H9 (cell line): ENCODE measurements at regions not wholly inside any gene's neighbourhood (a gene's known extent, or its start where the extent isn't known, plus 50 kb on each side); places are given as distances from the start of the nearest gene placed in this dataset.

Source experiments
- DNase-seq: peaks from one replicate; pipeline ENCODE4 v3.0.0-alpha.2; 2017
- H2AFZ ChIP-seq: one replicate; pipeline ENCODE4 v1.6.1; 2013; ENCODE audit warnings: mild to moderate bottlenecking, low read length, control low read depth, moderate library complexity
- H2AK5ac ChIP-seq: 2 replicates; pipeline ENCODE4 v1.6.1; 2013; ENCODE audit warnings: low read length, control low read depth, mixed read lengths; ENCODE audit not compliant: insufficient read length
- H2BK120ac ChIP-seq: one replicate; pipeline ENCODE4 v1.6.1; 2013; ENCODE audit warnings: low read depth, mild to moderate bottlenecking, low read length, control low read depth, inconsistent platforms; ENCODE audit not compliant: poor library complexity, severe bottlenecking
- H2BK12ac ChIP-seq: 2 replicates; pipeline ENCODE4 v1.6.1; 2013; ENCODE audit warnings: low read length, control low read depth, mixed read lengths, low read depth; ENCODE audit not compliant: insufficient read length
- H2BK15ac ChIP-seq: 2 replicates; pipeline ENCODE4 v1.6.1; 2013; ENCODE audit warnings: low read depth, low read length, control low read depth
- H2BK20ac ChIP-seq: one replicate; pipeline ENCODE4 v1.6.1; 2013; ENCODE audit warnings: low read depth, mild to moderate bottlenecking, low read length, control low read depth, inconsistent platforms; ENCODE audit not compliant: poor library complexity, severe bottlenecking
- H2BK5ac ChIP-seq: 2 replicates; pipeline ENCODE4 v1.6.1; 2013; ENCODE audit warnings: low read length, control low read depth, mixed read lengths; ENCODE audit not compliant: insufficient read length
- H3K14ac ChIP-seq: 2 replicates; pipeline ENCODE4 v1.6.1; 2013; ENCODE audit warnings: low read length, control low read depth; ENCODE audit not compliant: insufficient read depth
- H3K18ac ChIP-seq: 2 replicates; pipeline ENCODE4 v1.6.1; 2013; ENCODE audit warnings: low read depth, mild to moderate bottlenecking, mixed read lengths, low read length, control low read depth; ENCODE audit not compliant: insufficient read length
- H3K23ac ChIP-seq: 2 replicates; pipeline ENCODE4 v1.6.1; 2013; ENCODE audit warnings: low read length, control low read depth, mixed read lengths, low read depth; ENCODE audit not compliant: insufficient read length
- H3K23me2 ChIP-seq: 2 replicates; pipeline ENCODE4 v1.6.1; 2013; ENCODE audit warnings: low read depth, mild to moderate bottlenecking, mixed read lengths, low read length, control low read depth; ENCODE audit not compliant: insufficient read length, poor library complexity, severe bottlenecking
- H3K27ac ChIP-seq: 2 replicates; pipeline ENCODE4 v1.5.1; 2013; ENCODE audit warnings: low read length, control low read depth, mixed read lengths, low read depth; ENCODE audit not compliant: insufficient read length
- H3K27me3 ChIP-seq: 2 replicates; pipeline ENCODE4 v1.6.1; 2013; ENCODE audit warnings: low read length, control low read depth, inconsistent platforms; ENCODE audit not compliant: insufficient read depth
- H3K4ac ChIP-seq: 2 replicates; pipeline ENCODE4 v1.6.1; 2013; ENCODE audit warnings: low read depth, mild to moderate bottlenecking, control low read depth, inconsistent platforms, low read length, moderate library complexity
- H3K4me1 ChIP-seq: 2 replicates; pipeline ENCODE4 v1.6.1; 2013; ENCODE audit warnings: low read length, control low read depth, inconsistent platforms; ENCODE audit not compliant: insufficient read depth
- H3K4me2 ChIP-seq: 2 replicates; pipeline ENCODE4 v1.6.1; 2013; ENCODE audit warnings: low read length, control low read depth, mixed read lengths; ENCODE audit not compliant: insufficient read length, insufficient read depth
- H3K56ac ChIP-seq: 2 replicates; pipeline ENCODE4 v1.6.1; 2013; ENCODE audit warnings: low read depth, mild to moderate bottlenecking, mixed read lengths, low read length, control low read depth; ENCODE audit not compliant: insufficient read length
- H3K79me1 ChIP-seq: 2 replicates; pipeline ENCODE4 v1.6.1; 2013; ENCODE audit warnings: low read depth, mild to moderate bottlenecking, moderate library complexity, low read length, control low read depth, inconsistent platforms; ENCODE audit not compliant: insufficient read depth, poor library complexity, severe bottlenecking
- H3K79me2 ChIP-seq: 2 replicates; pipeline ENCODE4 v1.6.1; 2013; ENCODE audit warnings: low read length, control low read depth, inconsistent platforms; ENCODE audit not compliant: insufficient read depth
- H3K9ac ChIP-seq: 2 replicates; pipeline ENCODE4 v1.6.1; 2013; ENCODE audit warnings: low read length, control low read depth, mixed read lengths; ENCODE audit not compliant: insufficient read length; ENCODE audit errors: extremely low read depth
- H3K9me3 ChIP-seq: one replicate; pipeline ENCODE4 v1.6.1; 2013; ENCODE audit warnings: low read depth, low read length, inconsistent platforms; ENCODE audit not compliant: control insufficient read depth
- H3T11ph ChIP-seq: one replicate; pipeline ENCODE4 v1.6.1; 2013; ENCODE audit warnings: mild to moderate bottlenecking, low read length, control low read depth, inconsistent platforms
- H4K20me1 ChIP-seq: one replicate; pipeline ENCODE4 v1.6.1; 2013; ENCODE audit not compliant: control insufficient read depth, insufficient read length, insufficient read depth
- H4K5ac ChIP-seq: 2 replicates; pipeline ENCODE4 v1.6.1; 2013; ENCODE audit warnings: low read depth, mild to moderate bottlenecking, mixed read lengths, low read length, control low read depth; ENCODE audit not compliant: insufficient read length
- H4K8ac ChIP-seq: replicated peaks from 2 replicates; pipeline ENCODE4 v1.6.1; 2013; ENCODE audit warnings: low read length, control low read depth, mixed read lengths, low read depth; ENCODE audit not compliant: insufficient read length
- H4K91ac ChIP-seq: 2 replicates; pipeline ENCODE4 v1.6.1; 2013; ENCODE audit warnings: low read depth, mild to moderate bottlenecking, moderate library complexity, mixed read lengths, low read length, control low read depth; ENCODE audit not compliant: insufficient read length
- H3K27ac Mint-ChIP-seq, 3 experiments: 2 replicates in 2 of 3; 3 replicates in 1 of 3; pipeline ENCODE4 v1.8.0; 2020 to 2021; ENCODE audit warnings: mixed read lengths in 3 of 3, mild to moderate bottlenecking in 1 of 3, moderate library complexity in 1 of 3
- H3K27me3 Mint-ChIP-seq: 2 replicates; pipeline ENCODE4 v1.8.0; 2021; ENCODE audit warnings: low read depth, mild to moderate bottlenecking, moderate library complexity, mixed read lengths
- H3K36me3 Mint-ChIP-seq, 3 experiments: 2 replicates in 2 of 3; 3 replicates in 1 of 3; pipeline ENCODE4 v1.8.0; 2020 to 2021; ENCODE audit warnings: low read depth in 3 of 3, mixed read lengths in 3 of 3; ENCODE audit not compliant: insufficient read depth in 1 of 3
- H3K4me1 Mint-ChIP-seq, 2 experiments: 2 replicates each; pipeline ENCODE4 v1.8.0; 2020; ENCODE audit warnings: mixed read lengths in 2 of 2
- H3K4me3 Mint-ChIP-seq, 2 experiments: 2 replicates in 1 of 2; 3 replicates in 1 of 2; pipeline ENCODE4 v1.8.0; 2020 to 2021; ENCODE audit warnings: mild to moderate bottlenecking in 2 of 2, mixed read lengths in 2 of 2, moderate library complexity in 1 of 2
- H3K9me3 Mint-ChIP-seq, 2 experiments: 2 replicates in 1 of 2; 3 replicates in 1 of 2; pipeline ENCODE4 v1.8.0; 2020; ENCODE audit warnings: mild to moderate bottlenecking in 2 of 2, mixed read lengths in 2 of 2, moderate library complexity in 1 of 2
- CTCF ChIP-seq: fragments of 200-600 bp; sonication (generic); conservative IDR thresholded peaks from 3 replicates; pipeline ENCODE4 v1.8.0; 2021; ENCODE audit warnings: antibody characterized with exemption, mild to moderate bottlenecking

GRCh38 chr21:25186273-25186672 lies 421.0 kb downstream of the MRPL39 start:
- H3K4me1 Mint-ChIP-seq = no peaks in the 10 kb centered on the region
- Histone ChIP-seq H2BK5ac (no peak overlapping the region), H3K27me3 (no peaks in the 10 kb centered on the region), H3K4ac (no peak overlapping the region), H2AFZ (no peak overlapping the region), H3K4me1 (no peaks in the 10 kb centered on the region; the same call in 1 of the 2 replicates), H2BK15ac (no peak overlapping the region), H3K79me1 (no peaks in the 10 kb centered on the region), H3K9me3 (no peaks in the 10 kb centered on the region), H3T11ph (no peak overlapping the region), H3K56ac (no peak overlapping the region), H4K8ac (no peak overlapping the region), H2AK5ac (no peak overlapping the region), H3K9ac (no peak overlapping the region), H2BK120ac (no peak overlapping the region), H3K18ac (no peak overlapping the region), H3K79me2 (no peaks in the 10 kb centered on the region), H3K23me2 (no peaks in the 10 kb centered on the region), H3K14ac (no peak overlapping the region), H4K5ac (no peak overlapping the region), H3K27ac (no peak overlapping the region), H3K23ac (no peak overlapping the region), H2BK12ac (no peak overlapping the region), H4K91ac (no peak overlapping the region), H3K4me2 (no peak overlapping the region), H4K20me1 (no peaks in the 10 kb centered on the region), H2BK20ac (no peak overlapping the region)
- no peak for DNase-seq
- no peak overlapping the region for H3K27ac Mint-ChIP-seq
- peaks cover 26 to 45% of the 10 kb centered on the region in 2 experiments for H3K9me3 Mint-ChIP-seq
- H3K4me3 Mint-ChIP-seq = no peak overlapping the region
- TF ChIP-seq CTCF = no peak
- H3K27me3 Mint-ChIP-seq = no peaks in the 10 kb centered on the region
- H3K36me3 Mint-ChIP-seq = no peaks in the 10 kb centered on the region; a peak in 1 of 7 replicates
